Lung (tissue), 11 donors: ENCODE measurements at regions not wholly inside any gene's neighbourhood (a gene's known extent, or its start where the extent isn't known, plus 50 kb on each side); places are given as distances from the start of the nearest gene placed in this dataset.

ENCODE experiments used
- ATAC-seq: fragments of 200-7000 bp; cut with Tn5 transposase; one replicate; pipeline ENCODE4 v1.9.1; 2020; ENCODE audit warnings: moderate number of reproducible peaks; ENCODE audit not compliant: insufficient read depth, low FRiP score
- DNase-seq, 3 donors: peaks; one replicate each; pipeline ENCODE4 v3.0.0-alpha.2; 2013 to 2017
- H3K27ac ChIP-seq, 2 donors: one replicate each; pipeline ENCODE4 v1.5.1; 2013; ENCODE audit warnings: mild to moderate bottlenecking in 2 of 2, moderate library complexity in 2 of 2, control low read depth in 1 of 2, inconsistent platforms in 1 of 2, low read depth in 1 of 2, low read length in 1 of 2
- H3K27me3 ChIP-seq, 3 donors: one replicate each; pipeline ENCODE4 v1.5.1; 2013; ENCODE audit warnings: low read length in 2 of 3; ENCODE audit not compliant: control insufficient read depth in 3 of 3, insufficient read depth in 3 of 3
- H3K36me3 ChIP-seq, 4 donors: one replicate each; pipeline ENCODE4 v1.5.1; 2013; ENCODE audit warnings: low read length in 4 of 4, mild to moderate bottlenecking in 1 of 4, moderate library complexity in 1 of 4; ENCODE audit not compliant: control insufficient read depth in 4 of 4, insufficient read depth in 4 of 4
- H3K4me1 ChIP-seq, 5 donors: one replicate each; pipeline ENCODE4 v1.5.1; 2013; ENCODE audit warnings: low read length in 5 of 5, mild to moderate bottlenecking in 2 of 5, moderate library complexity in 1 of 5; ENCODE audit not compliant: control insufficient read depth in 5 of 5, insufficient read depth in 5 of 5
- H3K4me3 ChIP-seq: one replicate; pipeline ENCODE4 v1.5.1; 2013; ENCODE audit warnings: mild to moderate bottlenecking, control low read depth, moderate library complexity
- H3K9ac ChIP-seq, 2 donors: one replicate each; pipeline ENCODE4 v1.5.1; 2013; ENCODE audit warnings: low read length in 2 of 2, control low read depth in 1 of 2; ENCODE audit not compliant: insufficient read depth in 1 of 2
- H3K9me3 ChIP-seq, 4 donors: one replicate each; pipeline ENCODE4 v1.5.1; 2013; ENCODE audit warnings: low read length in 3 of 4, mild to moderate bottlenecking in 1 of 4, moderate library complexity in 1 of 4; ENCODE audit not compliant: control insufficient read depth in 4 of 4, insufficient read depth in 3 of 4
- WGBS, 2 donors: extraction: QIAGEN DNeasy Blood & Tissue Kit; methylation state at CpG; one replicate each; pipeline ENCODE4 v1.1.7; 2013; 5-methylcytosine and 5-hydroxymethylcytosine counted together
- TF ChIP-seq, protein P1 (sequence below): IDR thresholded peaks from 2 replicates; pipeline ENCODE4 v1.5.1; 2012; ENCODE audit warnings: mild to moderate bottlenecking; ENCODE audit errors: control extremely low read depth, extremely low read depth
- donor health status: control.
- donor health status: control.
- donor health status: Bipolar disorder and iron deficiency.
- donor health status: healthy.
- donor health status: DM: yes; HTN: yes; CAD: no.

GRCh38 chr15:93519599-93519998 lies 430.6 kb upstream of the RGMA start:
- Histone ChIP-seq H3K36me3 (no peaks in the 10 kb centered on the region), H3K4me3 (no peak overlapping the region), H3K9ac (no peak overlapping the region), H3K27me3 (no peaks in the 10 kb centered on the region), H3K4me1 (no peaks in the 10 kb centered on the region), H3K9me3 (no peaks in the 10 kb centered on the region), H3K27ac (no peak overlapping the region)
- DNase-seq = no peak
- TF ChIP-seq, protein P1, sequence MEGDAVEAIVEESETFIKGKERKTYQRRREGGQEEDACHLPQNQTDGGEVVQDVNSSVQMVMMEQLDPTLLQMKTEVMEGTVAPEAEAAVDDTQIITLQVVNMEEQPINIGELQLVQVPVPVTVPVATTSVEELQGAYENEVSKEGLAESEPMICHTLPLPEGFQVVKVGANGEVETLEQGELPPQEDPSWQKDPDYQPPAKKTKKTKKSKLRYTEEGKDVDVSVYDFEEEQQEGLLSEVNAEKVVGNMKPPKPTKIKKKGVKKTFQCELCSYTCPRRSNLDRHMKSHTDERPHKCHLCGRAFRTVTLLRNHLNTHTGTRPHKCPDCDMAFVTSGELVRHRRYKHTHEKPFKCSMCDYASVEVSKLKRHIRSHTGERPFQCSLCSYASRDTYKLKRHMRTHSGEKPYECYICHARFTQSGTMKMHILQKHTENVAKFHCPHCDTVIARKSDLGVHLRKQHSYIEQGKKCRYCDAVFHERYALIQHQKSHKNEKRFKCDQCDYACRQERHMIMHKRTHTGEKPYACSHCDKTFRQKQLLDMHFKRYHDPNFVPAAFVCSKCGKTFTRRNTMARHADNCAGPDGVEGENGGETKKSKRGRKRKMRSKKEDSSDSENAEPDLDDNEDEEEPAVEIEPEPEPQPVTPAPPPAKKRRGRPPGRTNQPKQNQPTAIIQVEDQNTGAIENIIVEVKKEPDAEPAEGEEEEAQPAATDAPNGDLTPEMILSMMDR = no peak
- WGBS, 2 donors = 67 to 82% methylated on average over 3 of the region's 3 CpGs
- ATAC-seq = no peak

DNA sequence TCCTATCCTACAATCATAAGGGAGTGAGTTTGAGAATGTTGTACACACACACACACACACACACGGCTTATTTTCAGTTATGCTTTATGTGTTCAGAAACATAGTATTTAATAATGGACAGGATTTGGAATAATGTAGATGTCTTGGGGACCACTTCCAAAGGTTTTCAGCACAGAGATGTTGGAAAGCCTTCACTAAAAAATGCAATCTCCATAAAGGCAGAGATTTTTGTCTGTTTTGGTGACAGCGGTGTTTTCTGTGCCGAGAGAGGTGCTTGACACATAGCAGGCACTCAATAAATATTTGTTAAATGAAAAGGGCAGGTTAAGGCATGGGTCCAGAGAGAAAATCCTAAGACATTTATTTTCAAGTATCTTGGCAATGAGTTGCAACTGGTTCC lies 428.2 kb upstream of the RGMA start:
- Histone ChIP-seq H3K4me1 (no peaks in the 10 kb centered on the region), H3K9ac (no peak overlapping the region), H3K36me3 (no peaks in the 10 kb centered on the region), H3K4me3 (no peak overlapping the region), H3K9me3 (no peaks in the 10 kb centered on the region), H3K27ac (no peak overlapping the region), H3K27me3 (no peaks in the 10 kb centered on the region)
- ATAC-seq (no peak), DNase-seq (no peak)
- TF ChIP-seq, protein P1 = no peak
- WGBS, 2 donors = 59 to 76% methylated on average over 3 of the region's 3 CpGs

- TF ChIP-seq, protein P1 = no peak
- Histone ChIP-seq H3K27me3 (no peaks in the 10 kb centered on the region), H3K4me1 (no peaks in the 10 kb centered on the region), H3K4me3 (no peak overlapping the region), H3K9me3 (no peaks in the 10 kb centered on the region), H3K36me3 (no peaks in the 10 kb centered on the region), H3K27ac (no peak overlapping the region), H3K9ac (no peak overlapping the region)
- 75 to 87% methylated on average over 5 of the region's 5 CpGs for WGBS, 2 donors
- DNase-seq = no peak
- no peak for ATAC-seq
Measured at GRCh38 chr15:93515256-93516051, 426.4 kb upstream of the RGMA start.

DNA sequence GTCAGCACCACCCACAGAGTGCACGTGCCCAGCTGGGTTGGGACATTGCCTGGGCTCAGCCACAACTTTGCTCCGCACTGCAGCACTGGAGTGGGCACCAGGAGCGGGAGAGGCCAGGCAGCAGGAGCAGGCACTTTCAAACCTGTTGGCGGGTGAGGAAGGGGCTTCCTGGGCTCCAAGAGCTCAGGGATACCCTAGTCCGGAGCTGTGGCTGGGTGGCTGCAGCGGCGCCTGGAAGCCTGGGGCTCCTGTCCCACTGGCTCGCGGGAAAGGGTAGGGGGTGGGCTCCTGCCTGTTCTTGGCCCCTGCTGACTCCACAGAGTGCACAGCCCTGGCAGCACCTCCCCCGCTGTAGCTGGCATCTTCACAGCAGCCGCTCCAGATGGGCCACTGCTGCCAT lies 417.6 kb upstream of the RGMA start:
- ATAC-seq (no peak), DNase-seq (no peak)
- 85 to 92% methylated on average over 11 of the region's 11 CpGs for WGBS, 2 donors
- no peak overlapping the region for H3K27ac ChIP-seq
- H3K9me3 ChIP-seq = peaks cover 0 to 1% (median 0%) of the 10 kb centered on the region in 4 donors
- no peak overlapping the region for H3K9ac ChIP-seq
- H3K27me3 ChIP-seq = no peaks in the 10 kb centered on the region
- no peak overlapping the region for H3K4me3 ChIP-seq
- TF ChIP-seq, protein P1 = no peak
- H3K36me3 ChIP-seq = no peaks in the 10 kb centered on the region
- no peaks in the 10 kb centered on the region for H3K4me1 ChIP-seq
